H1 (cell line): ENCODE measurements at regions not wholly inside any gene's neighbourhood (a gene's known extent, or its start where the extent isn't known, plus 50 kb on each side); places are given as distances from the start of the nearest gene placed in this dataset.

Experiments
- CTCF ChIA-PET: fragments of 300-600 bp; sonication (Branson Sonifier 250); formaldehyde crosslinking; loops from one replicate; lab custom pipeline; 2021; ENCODE audit not compliant: partially characterized antibody; lab: Charles Lee
- POLR2A ChIA-PET: fragments of 300-600 bp; sonication (Branson Sonifier 250); formaldehyde crosslinking; loops from one replicate; lab custom pipeline; 2021; ENCODE audit warnings: inconsistent platforms; ENCODE audit not compliant: partially characterized antibody; lab: Charles Lee
- DNase-seq, 2 experiments: peaks; one replicate each; pipeline versions ENCODE4 v3.0.0 to v3.0.0-alpha.2; 2010 to 2022; ENCODE audit warnings: low spot score in 2 of 2, low read depth in 1 of 2, mixed read lengths in 1 of 2
- FAIRE-seq: peaks from 2 replicates; lab custom pipeline; 2011; peaks lifted over from hg19 to GRCh38; lab: Jason Lieb, UNC
- H2AFZ ChIP-seq: 2 replicates; pipeline ENCODE4 v1.8.1; 2012; ENCODE audit warnings: low read length, inconsistent platforms
- H2AK5ac ChIP-seq: 2 replicates; pipeline ENCODE4 v1.6.1; 2013; ENCODE audit warnings: low read depth, low read length
- H2BK120ac ChIP-seq: replicated peaks from 2 replicates; pipeline ENCODE3; 2013; ENCODE audit warnings: low read depth, low read length, inconsistent platforms
- H2BK12ac ChIP-seq: 2 replicates; pipeline ENCODE4 v1.6.1; 2013; ENCODE audit warnings: low read depth, low read length
- H2BK15ac ChIP-seq: 2 replicates; pipeline ENCODE4 v1.6.1; 2013; ENCODE audit warnings: low read length
- H2BK20ac ChIP-seq: 2 replicates; pipeline ENCODE4 v1.6.1; 2013; ENCODE audit warnings: low read length
- H2BK5ac ChIP-seq: 2 replicates; pipeline ENCODE4 v1.6.1; 2013; ENCODE audit warnings: low read depth, low read length
- H3K14ac ChIP-seq: 2 replicates; pipeline ENCODE4 v1.6.1; 2013; ENCODE audit warnings: inconsistent platforms; ENCODE audit not compliant: insufficient read length
- H3K18ac ChIP-seq: 2 replicates; pipeline ENCODE4 v1.6.1; 2013; ENCODE audit warnings: low read length; ENCODE audit errors: extremely low read depth
- H3K23ac ChIP-seq: 2 replicates; pipeline ENCODE4 v1.6.1; 2013; ENCODE audit warnings: inconsistent platforms; ENCODE audit not compliant: insufficient read length
- H3K23me2 ChIP-seq: 2 replicates; pipeline ENCODE4 v1.6.1; 2013; ENCODE audit warnings: low read depth, low read length
- H3K27ac ChIP-seq: 2 replicates; pipeline ENCODE4 v1.6.1; 2011; ENCODE audit warnings: low read depth, low read length, inconsistent platforms
- H3K27me3 ChIP-seq, 4 experiments: replicated peaks in 1 of 4; 1 replicate in 1 of 4; 2 replicates in 3 of 4; pipeline versions ENCODE4 v1.6.1 to v1.8.1; 2011 to 2013; ENCODE audit warnings: low read length in 3 of 4, mild to moderate bottlenecking in 3 of 4, inconsistent platforms in 2 of 4, mixed read lengths in 2 of 4, moderate library complexity in 1 of 4; ENCODE audit not compliant: control insufficient read depth in 3 of 4, insufficient read depth in 3 of 4; ENCODE audit errors: extremely low read depth in 1 of 4
- H3K36me3 ChIP-seq, 4 experiments: 2 replicates each; pipeline versions ENCODE4 v1.6.1 to v1.8.1; 2011 to 2013; ENCODE audit warnings: mild to moderate bottlenecking in 4 of 4, low read length in 3 of 4, moderate library complexity in 2 of 4, control low read depth in 1 of 4, inconsistent platforms in 1 of 4; ENCODE audit not compliant: insufficient read depth in 4 of 4, control insufficient read depth in 2 of 4
- H3K4ac ChIP-seq: replicated peaks from 2 replicates; pipeline ENCODE3; 2013; ENCODE audit warnings: low read length, low read depth, mixed read lengths, inconsistent platforms; ENCODE audit not compliant: insufficient read length
- H3K4me1 ChIP-seq, 4 experiments: replicated peaks in 1 of 4; 1 replicate in 1 of 4; 2 replicates in 3 of 4; pipeline versions ENCODE4 v1.6.1 to v1.8.1; 2011 to 2013; ENCODE audit warnings: low read length in 3 of 4, inconsistent platforms in 2 of 4, mixed read lengths in 1 of 4; ENCODE audit not compliant: insufficient read depth in 4 of 4, control insufficient read depth in 3 of 4
- H3K4me2 ChIP-seq, 2 experiments: 2 replicates each; pipeline versions ENCODE4 v1.6.1 to v1.8.1; 2011 to 2013; ENCODE audit warnings: low read depth in 2 of 2, low read length in 2 of 2, control low read depth in 1 of 2, inconsistent platforms in 1 of 2, mild to moderate bottlenecking in 1 of 2; ENCODE audit not compliant: insufficient read depth in 1 of 2
- H3K4me3 ChIP-seq, 4 experiments: fragments of 200-600, 300-600 bp in 1 of 4; sonication (generic), shearing (Covaris generic), sonication (Bioruptor Twin) in 1 of 4; 2 replicates each; pipeline versions ENCODE4 v1.5.1 to v1.8.1; 2011 to 2016; ENCODE audit warnings: low read length in 4 of 4, low read depth in 3 of 4, control low read depth in 2 of 4, inconsistent platforms in 2 of 4, mild to moderate bottlenecking in 2 of 4, mixed read lengths in 1 of 4, moderate library complexity in 1 of 4; ENCODE audit not compliant: insufficient read depth in 2 of 4; ENCODE audit errors: extremely low read depth in 1 of 4
- H3K56ac ChIP-seq: replicated peaks from 2 replicates; pipeline ENCODE3; 2013; ENCODE audit warnings: low read depth, mild to moderate bottlenecking, mixed read lengths, low read length, inconsistent platforms; ENCODE audit not compliant: insufficient read length
- H3K79me1 ChIP-seq: 2 replicates; pipeline ENCODE4 v1.6.1; 2013; ENCODE audit warnings: low read depth, low read length, control low read depth
- H3K79me2 ChIP-seq, 2 experiments: 2 replicates each; pipeline versions ENCODE4 v1.6.1 to v1.8.1; 2012 to 2013; ENCODE audit warnings: low read length in 2 of 2, mild to moderate bottlenecking in 2 of 2, inconsistent platforms in 1 of 2; ENCODE audit not compliant: insufficient read depth in 2 of 2, control insufficient read depth in 1 of 2
- H3K9ac ChIP-seq, 4 experiments: replicated peaks in 1 of 4; 1 replicate in 1 of 4; 2 replicates in 3 of 4; pipeline versions ENCODE4 v1.6.1 to v1.8.1; 2011 to 2013; ENCODE audit warnings: low read depth in 3 of 4, low read length in 3 of 4, control low read depth in 2 of 4, mild to moderate bottlenecking in 2 of 4, moderate library complexity in 2 of 4, inconsistent platforms in 1 of 4; ENCODE audit errors: extremely low read depth in 1 of 4
- H3K9me3 ChIP-seq, 2 experiments: 2 replicates each; pipeline versions ENCODE4 v1.6.1 to v1.8.1; 2012 to 2013; ENCODE audit warnings: mild to moderate bottlenecking in 2 of 2, moderate library complexity in 2 of 2, control low read depth in 1 of 2, inconsistent platforms in 1 of 2, low read depth in 1 of 2, low read length in 1 of 2, mixed read lengths in 1 of 2; ENCODE audit not compliant: insufficient read depth in 2 of 2
- H4K20me1 ChIP-seq, 2 experiments: replicated peaks in 1 of 2; 2 replicates each; pipeline versions ENCODE3 to v1.8.1; 2011 to 2013; ENCODE audit warnings: inconsistent platforms in 2 of 2, low read length in 2 of 2, mild to moderate bottlenecking in 1 of 2; ENCODE audit not compliant: insufficient read depth in 2 of 2, control insufficient read depth in 1 of 2
- H4K5ac ChIP-seq: 2 replicates; pipeline ENCODE4 v1.6.1; 2013; ENCODE audit warnings: low read length, low read depth, mixed read lengths, inconsistent platforms; ENCODE audit not compliant: insufficient read length
- H4K8ac ChIP-seq: 2 replicates; pipeline ENCODE4 v1.8.0; 2013; ENCODE audit warnings: mild to moderate bottlenecking, moderate library complexity, low read length, inconsistent platforms; ENCODE audit not compliant: insufficient read depth; ENCODE audit errors: extremely low read depth
- H4K91ac ChIP-seq: replicated peaks from 2 replicates; pipeline ENCODE3; 2013; ENCODE audit warnings: low read length, mixed read lengths, inconsistent platforms; ENCODE audit not compliant: insufficient read length
- BRCA1 ChIP-seq: IDR thresholded peaks from 2 replicates; pipeline ENCODE4 v1.6.1; 2012; ENCODE audit warnings: low read depth, low read length, improper control_type of control experiment
- CTBP2 ChIP-seq: IDR thresholded peaks from 2 replicates; pipeline ENCODE4 v1.7.0; 2011; ENCODE audit warnings: borderline replicate concordance, mild to moderate bottlenecking, moderate library complexity, mixed read lengths, low read length; ENCODE audit not compliant: insufficient read depth, insufficient read length
- GABPA ChIP-seq: IDR thresholded peaks from 2 replicates; pipeline ENCODE4 v1.6.1; 2011; ENCODE audit warnings: mild to moderate bottlenecking, low read length, moderate library complexity, borderline replicate concordance; ENCODE audit not compliant: insufficient read depth
- HDAC6 ChIP-seq: IDR thresholded peaks from one replicate; pipeline ENCODE4 v1.7.1; 2012; ENCODE audit warnings: low read depth, mild to moderate bottlenecking, inconsistent platforms, low read length, moderate library complexity
- JUN ChIP-seq: IDR thresholded peaks from 2 replicates; pipeline ENCODE4 v1.6.1; 2011; ENCODE audit warnings: low read depth, mild to moderate bottlenecking, improper control_type of control experiment, low read length
- NANOG ChIP-seq: IDR thresholded peaks from 2 replicates; pipeline ENCODE4 v1.6.1; 2011; ENCODE audit warnings: low read length, low read depth, mild to moderate bottlenecking, inconsistent platforms; ENCODE audit not compliant: insufficient read depth, poor library complexity, severe bottlenecking
- POLR2AphosphoS5 ChIP-seq: IDR thresholded peaks from 2 replicates; pipeline ENCODE4 v1.6.1; 2011; ENCODE audit warnings: low read depth, low read length
- RAD21 ChIP-seq, 2 experiments: IDR thresholded peaks in 1 of 2; conservative IDR thresholded peaks in 1 of 2; 2 replicates each; pipeline ENCODE4 v1.6.1; 2011; ENCODE audit warnings: low read depth in 2 of 2, low read length in 2 of 2, improper control_type of control experiment in 1 of 2, inconsistent platforms in 1 of 2, mild to moderate bottlenecking in 1 of 2, moderate library complexity in 1 of 2
- RNF2 ChIP-seq: fragments of 200-900, 300-1000 bp; sonication (generic); IDR thresholded peaks from 2 replicates; pipeline ENCODE4 v1.7.1; 2016; ENCODE audit warnings: borderline replicate concordance, low read depth, mild to moderate bottlenecking, antibody characterized with exemption, low read length; ENCODE audit not compliant: poor library complexity, severe bottlenecking; ENCODE audit errors: missing control alignments
- RXRA ChIP-seq: IDR thresholded peaks from 2 replicates; pipeline ENCODE4 v1.6.1; 2011; ENCODE audit warnings: low read depth, mild to moderate bottlenecking, low read length, moderate library complexity; ENCODE audit not compliant: insufficient read depth
- SP1 ChIP-seq: IDR thresholded peaks from 2 replicates; pipeline ENCODE4 v1.6.1; 2011; ENCODE audit warnings: low read depth, low read length
- SUZ12 ChIP-seq: fragments of 200-600 bp; sonication (generic); IDR thresholded peaks from 2 replicates; pipeline ENCODE4 v1.6.1; 2012; ENCODE audit warnings: mild to moderate bottlenecking, inconsistent platforms, low read length, moderate library complexity, mixed read lengths
- ZNF274 ChIP-seq: IDR thresholded peaks from 2 replicates; pipeline ENCODE4 v1.7.0; 2012; ENCODE audit warnings: low read length, borderline replicate concordance; ENCODE audit errors: extremely low read depth
- WGBS, 2 experiments: shearing (Covaris generic) in 1 of 2; methylation state at CpG; one replicate each; pipeline versions ENCODE4 v1.1.6 to v1.1.7; 2013 to 2015; ENCODE audit warnings: low lambda C conversion rate in 2 of 2, mixed read lengths in 2 of 2, inconsistent platforms in 1 of 2, low coverage in 1 of 2, missing lambda C conversion rate in 1 of 2; ENCODE audit not compliant: insufficient replicate concordance in 2 of 2, insufficient coverage in 1 of 2, insufficient read length in 1 of 2; ENCODE audit errors: extremely low coverage in 1 of 2, missing lambda C conversion rate in 1 of 2; 5-methylcytosine and 5-hydroxymethylcytosine counted together

GRCh38 chr22:33126881-33127280, 68.7 kb upstream of the SYN3 start:
- peak; percentile 86 for FAIRE-seq
- DNase-seq, result peak in 1 of 2 experiments; percentile 13
- TF ChIP-seq CTBP2, result no peak
- no peak for TF ChIP-seq NANOG
- no peak for TF ChIP-seq JUN
- TF ChIP-seq GABPA, result no peak
- no peak for TF ChIP-seq POLR2AphosphoS5
- no peak for TF ChIP-seq RXRA
- TF ChIP-seq SP1, result no peak
- TF ChIP-seq HDAC6, result no peak
- TF ChIP-seq RNF2, result no peak
- peak; percentile 96 to 97 for TF ChIP-seq RAD21 (IDR thresholded peaks at IDR 0.05 in 1 of 2, conservative IDR thresholded peaks at IDR 0.05 in 1 of 2; ENCODE audit: low read depth in 2 of 2, low read length in 2 of 2)
- no peak for TF ChIP-seq ZNF274
- no peak for TF ChIP-seq BRCA1
- no peak for TF ChIP-seq SUZ12

More at GRCh38 chr22:33126881-33127280, 68.7 kb upstream of the SYN3 start:
- no peaks in the 10 kb centered on the region for H3K79me2 ChIP-seq
- ChIA-PET CTCF (interaction anchor here (0.6 to 3.3 kb wide), 29 partner anchors 10 to 598 kb away, joined by 3 to 37 read pairs (median 4); partner anchors contain the start of gene SYN3), POLR2A (interaction anchor here (0.6 to 1.5 kb wide), 2 partner anchors 86 to 108 kb away, joined by 3 to 4 read pairs; no protein-coding TSS in a partner anchor)
- H3K9me3 ChIP-seq, result no peaks in the 10 kb centered on the region
- no peak overlapping the region for H4K91ac ChIP-seq
- H3K4me3 ChIP-seq, result no peak overlapping the region
- no peak overlapping the region for H3K14ac ChIP-seq
- H3K23ac ChIP-seq, result no peak overlapping the region
- no peak overlapping the region for H2BK20ac ChIP-seq
- no peaks in the 10 kb centered on the region for H3K36me3 ChIP-seq
- H3K23me2 ChIP-seq, result no peaks in the 10 kb centered on the region; the same call in 1 of the 2 replicates
- H3K27me3 ChIP-seq, result peaks cover 0 to 3% (median 0%) of the 10 kb centered on the region in 4 experiments; a peak in 1 of 7 replicates
- H3K9ac ChIP-seq, result no peak overlapping the region
- no peaks in the 10 kb centered on the region for H3K79me1 ChIP-seq
- no peak overlapping the region for H2BK15ac ChIP-seq
- H2BK120ac ChIP-seq, result no peak overlapping the region
- H4K20me1 ChIP-seq, result no peaks in the 10 kb centered on the region
- no peak overlapping the region for H2BK12ac ChIP-seq
- H4K5ac ChIP-seq, result no peak overlapping the region
- no peak overlapping the region for H2AK5ac ChIP-seq
- H3K4ac ChIP-seq, result no peak overlapping the region
- no peak overlapping the region for H4K8ac ChIP-seq
- H3K18ac ChIP-seq, result no peak overlapping the region
- no peak overlapping the region for H2AFZ ChIP-seq
- H3K4me1 ChIP-seq, result no peaks in the 10 kb centered on the region
- no peak overlapping the region for H2BK5ac ChIP-seq
- H3K56ac ChIP-seq, result no peak overlapping the region
- 30% methylated on average over 3 of the region's 3 CpGs; no CpG with 5 or more reads in 1 of the 2 experiments for WGBS, 2 experiments
- no peak overlapping the region for H3K27ac ChIP-seq
- no peak overlapping the region for H3K4me2 ChIP-seq
